IPS-18a (cell line): ENCODE measurements at regions not wholly inside any gene's neighbourhood (a gene's known extent, or its start where the extent isn't known, plus 50 kb on each side); places are given as distances from the start of the nearest gene placed in this dataset.
A peak's percentile ranks its signal among the peaks of the same experiment; 100 is the strongest.

Experiments used
- H3K27ac ChIP-seq: one replicate; pipeline ENCODE4 v1.5.1; 2013; ENCODE audit warnings: low read length
- H3K27me3 ChIP-seq: one replicate; pipeline ENCODE4 v1.6.1; 2013; ENCODE audit warnings: mild to moderate bottlenecking, low read length; ENCODE audit not compliant: control insufficient read depth, insufficient read depth
- H3K36me3 ChIP-seq: one replicate; pipeline ENCODE4 v1.6.1; 2013; ENCODE audit warnings: low read depth, low read length; ENCODE audit not compliant: control insufficient read depth
- H3K4me1 ChIP-seq: one replicate; pipeline ENCODE4 v1.6.1; 2013; ENCODE audit warnings: low read depth, low read length; ENCODE audit not compliant: control insufficient read depth
- H3K4me3 ChIP-seq: one replicate; pipeline ENCODE4 v1.5.1; 2013; ENCODE audit warnings: low read length
- H3K9ac ChIP-seq: one replicate; pipeline ENCODE4 v1.6.1; 2013; ENCODE audit warnings: mild to moderate bottlenecking, low read length, moderate library complexity
- H3K9me3 ChIP-seq: one replicate; pipeline ENCODE4 v1.6.1; 2013; ENCODE audit warnings: low read depth, low read length; ENCODE audit not compliant: control insufficient read depth

DNA sequence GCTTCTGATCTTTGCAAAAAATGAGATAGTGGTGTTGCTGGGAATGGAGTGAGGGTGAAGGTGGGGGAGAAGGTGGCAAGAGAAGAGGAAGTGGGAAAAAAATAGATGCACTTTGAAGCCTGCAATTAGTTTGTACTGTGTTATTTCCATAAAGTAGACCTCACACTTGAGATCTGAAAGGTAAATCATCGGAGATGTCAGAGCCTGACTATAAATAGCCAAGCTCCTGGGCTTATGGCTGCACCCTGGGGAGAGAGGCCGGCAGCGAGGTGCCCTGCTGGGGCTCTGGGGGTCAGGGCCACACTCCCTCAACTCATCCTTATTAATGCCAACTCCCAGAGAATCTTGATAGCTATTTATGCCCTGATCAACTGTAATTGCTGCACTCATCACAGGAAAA is 134.4 kb downstream of the NXPE2 start:
- no peaks in the 10 kb centered on the region for H3K9me3 ChIP-seq
- H3K4me3 ChIP-seq, result no peak overlapping the region
- H3K4me1 ChIP-seq, result peaks cover 5% of the 10 kb centered on the region
- H3K27ac ChIP-seq, result no peak overlapping the region
- no peaks in the 10 kb centered on the region for H3K27me3 ChIP-seq
- H3K36me3 ChIP-seq, result no peaks in the 10 kb centered on the region
- no peak overlapping the region for H3K9ac ChIP-seq

DNA sequence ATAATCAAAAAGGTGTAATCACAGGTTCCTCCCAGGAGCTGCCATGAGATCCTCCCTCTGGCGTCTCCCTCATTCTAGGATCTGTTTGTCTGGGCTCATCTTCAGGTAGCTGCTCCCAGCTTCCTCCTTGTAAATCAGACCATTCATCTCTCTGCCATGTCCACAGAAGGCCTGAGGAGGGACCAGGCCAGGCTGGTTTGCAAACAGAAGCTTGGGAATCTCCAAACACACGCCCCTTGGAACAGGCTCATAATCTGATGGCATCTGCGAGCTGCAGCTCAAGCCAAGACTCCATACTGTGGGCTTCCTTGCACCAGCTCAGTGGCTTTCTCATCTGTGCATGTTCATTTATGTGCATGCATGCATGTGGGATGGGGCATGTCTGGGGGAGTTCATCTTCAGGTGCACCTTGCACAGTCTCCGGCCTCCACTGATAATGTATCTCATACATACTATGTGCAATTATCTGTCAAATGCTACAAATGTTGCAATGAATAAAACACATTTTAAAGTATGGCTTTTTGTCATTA is 134.9 kb downstream of the NXPE2 start:
- Histone ChIP-seq H3K9ac (no peak overlapping the region), H3K4me3 (no peak overlapping the region), H3K27ac (no peak overlapping the region), H3K4me1 (peaks cover 10% of the 10 kb centered on the region), H3K36me3 (no peaks in the 10 kb centered on the region), H3K9me3 (no peaks in the 10 kb centered on the region), H3K27me3 (no peaks in the 10 kb centered on the region)

DNA sequence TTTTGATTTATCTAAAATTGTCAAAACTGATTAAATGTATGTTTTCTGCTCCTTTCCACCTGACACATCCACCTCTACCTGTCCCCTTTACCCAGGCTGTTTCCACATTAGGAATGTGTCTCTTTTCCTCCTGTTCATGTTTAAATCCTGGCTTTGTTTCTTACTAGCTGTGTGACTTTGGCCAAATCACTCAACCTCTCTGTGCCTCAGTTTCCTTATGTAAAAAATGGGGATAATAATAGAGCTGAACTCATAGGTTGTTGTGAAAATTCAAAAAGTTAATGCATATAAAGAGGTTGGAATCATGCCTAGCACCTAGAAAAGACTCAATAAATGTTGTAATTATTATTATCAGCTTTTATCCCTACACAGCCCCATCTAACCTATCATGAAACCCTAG is 136.8 kb downstream of the NXPE2 start:
- H3K36me3 ChIP-seq, result no peaks in the 10 kb centered on the region
- H3K4me3 ChIP-seq, result no peak overlapping the region
- H3K9me3 ChIP-seq, result no peaks in the 10 kb centered on the region
- H3K27ac ChIP-seq, result no peak overlapping the region
- no peak overlapping the region for H3K9ac ChIP-seq
- H3K4me1 ChIP-seq, result peaks cover 10% of the 10 kb centered on the region
- H3K27me3 ChIP-seq, result no peaks in the 10 kb centered on the region

DNA sequence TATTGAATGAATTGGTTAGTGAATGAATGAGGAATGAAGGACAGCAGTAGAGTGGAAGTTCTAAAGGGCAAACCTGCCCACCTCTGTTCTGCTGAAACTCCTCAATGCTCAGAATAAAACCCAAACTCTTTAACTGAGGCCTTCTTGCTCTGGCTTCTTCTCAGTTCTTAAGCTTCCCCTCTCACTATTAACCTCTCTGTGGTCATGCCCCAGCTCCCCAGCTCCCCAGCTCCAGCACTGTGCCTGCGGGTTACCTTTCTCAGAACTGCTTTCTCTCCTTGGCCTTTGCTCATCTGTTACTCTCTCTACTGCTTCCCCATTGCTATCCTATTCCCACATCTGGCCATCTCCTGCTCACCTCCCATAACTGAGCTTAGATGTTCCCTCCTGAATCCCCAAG is 137.4 kb downstream of the NXPE2 start:
- Histone ChIP-seq H3K27ac (no peak overlapping the region), H3K27me3 (no peaks in the 10 kb centered on the region), H3K4me3 (no peak overlapping the region), H3K36me3 (no peaks in the 10 kb centered on the region), H3K9me3 (no peaks in the 10 kb centered on the region), H3K9ac (no peak overlapping the region), H3K4me1 (peaks cover 10% of the 10 kb centered on the region)

DNA sequence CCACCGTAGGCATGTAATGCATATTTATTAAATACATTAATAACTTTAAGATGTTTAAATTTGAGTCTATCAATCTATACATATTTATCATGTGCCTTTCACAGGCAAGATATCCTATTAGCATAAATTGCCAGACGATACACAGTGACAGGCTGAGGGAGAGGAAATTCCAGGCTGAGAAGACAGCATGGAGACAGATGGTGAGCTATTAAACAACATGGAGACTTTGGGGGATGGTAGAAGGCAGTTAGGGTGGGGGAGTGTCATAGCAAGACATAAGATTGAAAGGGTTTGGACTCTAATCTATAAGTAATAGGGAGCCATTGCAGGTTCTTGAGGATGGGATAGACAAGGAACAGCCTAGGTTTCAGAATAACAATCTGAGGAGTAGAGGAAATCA is 138.5 kb downstream of the NXPE2 start:
- no peak overlapping the region for H3K27ac ChIP-seq
- H3K4me3 ChIP-seq, result no peak overlapping the region
- no peak overlapping the region for H3K9ac ChIP-seq
- no peaks in the 10 kb centered on the region for H3K36me3 ChIP-seq
- H3K9me3 ChIP-seq, result no peaks in the 10 kb centered on the region
- no peaks in the 10 kb centered on the region for H3K27me3 ChIP-seq
- peaks cover 15% of the 10 kb centered on the region for H3K4me1 ChIP-seq

DNA sequence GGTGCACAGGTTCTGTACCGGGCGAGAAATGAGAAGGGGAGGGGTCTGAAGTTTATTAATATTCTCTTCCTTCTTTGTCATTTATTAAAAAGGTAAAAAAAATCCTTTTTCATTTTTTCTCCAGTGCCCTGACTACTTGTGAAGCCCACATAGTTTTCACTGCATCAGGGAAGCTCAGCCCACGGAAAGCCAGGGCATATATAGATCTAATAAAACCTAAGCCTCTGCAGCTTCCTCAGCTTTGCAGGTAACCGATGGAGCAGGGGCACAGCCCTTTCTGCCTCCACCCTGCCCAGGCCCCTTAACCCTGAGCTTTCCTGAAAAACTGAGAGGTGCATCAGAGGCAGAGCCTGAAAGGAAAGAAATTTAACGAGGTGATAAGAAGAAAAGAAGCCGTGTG is 140.1 kb downstream of the NXPE2 start:
- Histone ChIP-seq H3K4me3 (no peak overlapping the region), H3K4me1 (peaks cover 15% of the 10 kb centered on the region), H3K27me3 (no peaks in the 10 kb centered on the region), H3K9me3 (no peaks in the 10 kb centered on the region), H3K9ac (no peak overlapping the region), H3K36me3 (no peaks in the 10 kb centered on the region), H3K27ac (no peak overlapping the region)

DNA sequence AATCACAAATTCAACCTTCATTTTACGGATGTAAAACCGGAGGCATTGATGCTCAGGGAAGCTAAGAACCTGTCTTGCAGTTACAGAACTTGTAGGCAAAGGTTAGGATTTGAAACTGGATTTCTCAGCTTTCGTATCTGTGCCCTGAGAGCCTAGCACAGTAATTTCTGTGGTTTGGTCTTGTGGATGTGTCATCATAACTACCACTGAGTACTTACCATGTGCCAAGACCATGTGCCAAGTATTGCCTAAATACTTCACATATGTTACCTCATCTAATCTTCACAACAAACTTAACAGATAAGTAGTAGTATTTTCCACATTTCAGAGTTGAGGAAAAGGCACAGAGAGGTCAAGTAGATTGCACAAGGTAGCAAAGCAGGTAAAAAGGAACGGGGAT is 140.7 kb downstream of the NXPE2 start:
- Histone ChIP-seq H3K36me3 (no peaks in the 10 kb centered on the region), H3K9ac (no peak overlapping the region), H3K4me3 (no peak overlapping the region), H3K27ac (no peak overlapping the region), H3K4me1 (peaks cover 15% of the 10 kb centered on the region), H3K27me3 (no peaks in the 10 kb centered on the region), H3K9me3 (no peaks in the 10 kb centered on the region)

DNA sequence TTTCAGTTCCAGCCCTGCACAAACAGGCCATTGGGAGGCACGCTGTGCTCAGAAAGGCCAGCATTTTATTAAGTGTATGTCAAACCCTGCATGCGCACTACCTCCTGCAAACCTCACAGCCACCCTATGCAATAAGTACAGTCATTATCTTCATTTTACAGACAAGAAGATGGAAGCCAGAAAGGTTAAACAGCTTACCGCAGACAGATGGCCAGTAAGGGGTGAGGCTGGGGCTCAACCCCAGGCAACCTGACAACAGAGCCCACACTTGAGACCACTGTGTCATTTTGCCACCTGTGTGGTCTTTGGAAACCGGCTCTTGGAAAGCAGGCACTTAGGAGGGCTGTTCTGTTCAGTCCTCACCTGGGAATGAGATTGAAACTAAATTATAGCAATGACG is 142.3 kb downstream of the NXPE2 start:
- no peak overlapping the region for H3K27ac ChIP-seq
- no peaks in the 10 kb centered on the region for H3K9me3 ChIP-seq
- no peak overlapping the region for H3K4me3 ChIP-seq
- no peaks in the 10 kb centered on the region for H3K36me3 ChIP-seq
- H3K27me3 ChIP-seq, result no peaks in the 10 kb centered on the region
- H3K9ac ChIP-seq, result no peak overlapping the region
- H3K4me1 ChIP-seq, result peaks cover 15% of the 10 kb centered on the region

DNA sequence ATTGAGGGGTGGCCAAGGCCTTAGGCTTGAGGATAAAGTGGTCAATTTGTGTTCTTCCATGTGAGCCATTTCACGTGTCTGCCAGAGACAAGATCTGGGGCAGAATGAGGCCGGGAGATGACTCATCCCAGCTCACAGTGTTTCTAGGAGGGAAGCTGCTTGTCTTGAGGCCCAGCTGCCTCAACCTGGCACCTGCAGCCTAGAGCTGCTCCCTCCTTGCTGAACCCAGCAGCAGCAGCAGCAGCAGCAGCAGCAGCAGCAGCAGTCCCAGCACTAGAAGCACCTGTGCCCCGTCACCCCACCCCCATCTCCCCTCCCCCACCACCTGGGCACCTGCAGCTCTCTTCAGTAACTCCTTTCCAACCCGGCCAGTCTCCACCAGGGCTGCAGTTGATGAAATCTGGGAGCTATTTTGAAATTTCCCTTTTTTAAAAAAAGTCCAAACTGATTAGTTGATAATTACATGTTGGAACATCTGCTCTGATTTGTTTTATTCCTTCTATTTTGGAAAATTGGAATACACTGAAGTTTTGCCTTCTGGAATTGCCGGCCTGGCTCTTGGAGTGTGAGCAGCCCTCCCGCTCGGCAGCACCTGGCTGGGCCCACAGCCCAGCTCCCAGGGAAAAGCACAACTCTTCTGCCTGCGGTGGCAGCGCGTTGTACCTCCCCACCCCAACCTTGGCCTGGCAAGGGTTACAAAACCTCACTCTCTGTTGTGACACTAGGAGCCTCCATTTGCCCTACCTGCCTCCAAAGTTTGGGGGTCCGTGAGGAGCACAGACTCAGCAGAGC is 143.5 kb downstream of the NXPE2 start:
- H3K27ac ChIP-seq, result no peak overlapping the region
- no peaks in the 10 kb centered on the region for H3K36me3 ChIP-seq
- no peaks in the 10 kb centered on the region for H3K27me3 ChIP-seq
- no peak overlapping the region for H3K9ac ChIP-seq
- no peaks in the 10 kb centered on the region for H3K9me3 ChIP-seq
- no peak overlapping the region for H3K4me3 ChIP-seq
- H3K4me1 ChIP-seq, result peaks cover 15% of the 10 kb centered on the region

DNA sequence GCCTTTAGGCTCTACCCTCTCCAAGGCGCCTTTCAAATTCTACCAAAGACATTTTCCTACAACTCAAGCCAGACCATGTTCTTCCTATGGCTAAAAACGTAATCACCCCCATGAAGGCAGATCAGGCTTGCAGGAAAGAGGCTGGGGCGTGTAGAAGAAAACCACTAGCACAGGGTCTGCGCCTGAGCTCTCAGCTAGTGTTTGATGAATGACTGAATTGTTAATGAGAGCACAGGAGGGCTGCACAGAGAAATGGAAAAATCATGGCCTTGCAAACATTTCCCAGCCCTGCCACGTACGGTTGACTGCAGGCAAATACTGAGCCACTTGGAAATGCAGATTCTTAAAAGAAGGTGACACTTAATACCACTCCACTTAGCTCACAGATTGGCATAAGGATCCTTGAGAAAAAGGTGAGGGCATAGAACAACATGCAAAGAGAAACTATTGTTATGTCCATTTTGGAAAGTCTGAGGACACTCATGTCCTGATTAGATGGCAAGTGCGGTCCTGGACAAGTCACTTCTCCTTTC is 148.6 kb downstream of the NXPE2 start:
- no peak overlapping the region for H3K9ac ChIP-seq
- no peaks in the 10 kb centered on the region for H3K36me3 ChIP-seq
- H3K27me3 ChIP-seq, result peaks cover 26% of the 10 kb centered on the region
- no peaks in the 10 kb centered on the region for H3K9me3 ChIP-seq
- H3K4me3 ChIP-seq, result no peak overlapping the region
- H3K4me1 ChIP-seq, result peaks cover 12% of the 10 kb centered on the region
- no peak overlapping the region for H3K27ac ChIP-seq

DNA sequence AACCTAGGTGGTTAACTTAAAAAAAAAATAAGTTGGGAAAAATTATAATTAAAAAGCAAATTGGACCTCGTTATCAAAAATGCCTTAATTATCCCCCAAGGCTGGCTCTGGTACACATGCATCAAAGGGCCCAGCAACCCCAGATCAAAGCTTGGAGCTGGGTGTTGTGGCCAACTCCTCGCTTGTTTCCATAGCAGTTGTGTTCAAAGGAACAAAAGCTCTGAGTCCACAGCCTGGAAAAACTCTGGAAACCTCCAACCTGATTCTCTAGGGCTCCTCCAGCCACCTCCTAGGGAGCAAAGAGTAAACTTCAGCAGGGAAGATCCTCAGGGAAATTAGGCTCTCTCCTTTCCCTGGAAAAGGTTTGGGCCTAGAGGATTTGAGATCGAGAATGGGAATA is 149.4 kb downstream of the NXPE2 start:
- Histone ChIP-seq H3K4me1 (peaks cover 20% of the 10 kb centered on the region), H3K9ac (no peak overlapping the region), H3K27ac (no peak overlapping the region), H3K27me3 (peaks cover 29% of the 10 kb centered on the region), H3K9me3 (no peaks in the 10 kb centered on the region), H3K4me3 (no peak overlapping the region), H3K36me3 (no peaks in the 10 kb centered on the region)

DNA sequence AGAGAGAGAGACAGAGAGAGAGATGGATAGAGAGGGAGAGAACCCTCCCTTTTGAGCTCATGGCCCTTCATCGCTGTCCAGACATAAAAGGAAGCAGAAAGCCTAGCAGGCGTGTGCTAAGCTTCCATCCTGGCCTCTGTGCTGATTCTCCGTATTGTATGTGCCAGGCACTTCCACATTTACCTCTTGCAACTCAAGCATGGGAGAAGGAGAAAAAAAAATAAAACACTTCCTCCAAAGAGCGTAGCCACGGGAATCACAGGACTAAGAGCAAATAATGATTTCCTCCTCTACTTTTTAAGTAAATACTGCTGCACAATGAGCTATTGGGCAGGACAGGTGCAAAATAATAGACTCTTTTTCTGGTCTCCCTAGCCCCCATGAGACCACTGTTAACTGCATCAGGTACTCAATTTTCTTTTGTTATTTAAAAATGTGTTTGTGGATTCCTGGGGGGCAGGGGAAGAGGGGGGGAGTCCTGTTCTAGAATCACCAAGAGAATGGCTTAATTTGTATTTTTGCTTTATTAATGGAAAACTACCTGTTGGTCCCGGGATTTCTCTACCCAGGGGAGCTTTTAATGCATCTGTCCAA is 154.3 kb downstream of the NXPE2 start:
- Histone ChIP-seq H3K4me1 (peaks cover 22% of the 10 kb centered on the region), H3K4me3 (peak overlapping the region; percentile 8)

More for the DNA sequence above, 154.3 kb downstream of the NXPE2 start:
- Histone ChIP-seq H3K36me3 (no peaks in the 10 kb centered on the region), H3K27me3 (peaks cover 41% of the 10 kb centered on the region), H3K27ac (no peak overlapping the region), H3K9me3 (no peaks in the 10 kb centered on the region), H3K9ac (no peak overlapping the region)
